HL-60/S4 treated with retinoic acid at 250 ng/mL for 4 days and 3 days (cell line): ENCODE measurements at regions not wholly inside any gene's neighbourhood (a gene's known extent, or its start where the extent isn't known, plus 50 kb on each side); places are given as distances from the start of the nearest gene placed in this dataset.

Experiments used
- in situ Hi-C: fragments of 300-500 bp; cut with MboI; formaldehyde crosslinking; loops from 2 replicates; pipeline ENCODE4 v1.7.0; 2022; ENCODE audit warnings: low sequenced_read_pairs

- in situ Hi-C loops, result no loop called here
These were observed 358.1 kb upstream of the SYT4 start for GRCh38 chr18:43635397-43635796.

DNA sequence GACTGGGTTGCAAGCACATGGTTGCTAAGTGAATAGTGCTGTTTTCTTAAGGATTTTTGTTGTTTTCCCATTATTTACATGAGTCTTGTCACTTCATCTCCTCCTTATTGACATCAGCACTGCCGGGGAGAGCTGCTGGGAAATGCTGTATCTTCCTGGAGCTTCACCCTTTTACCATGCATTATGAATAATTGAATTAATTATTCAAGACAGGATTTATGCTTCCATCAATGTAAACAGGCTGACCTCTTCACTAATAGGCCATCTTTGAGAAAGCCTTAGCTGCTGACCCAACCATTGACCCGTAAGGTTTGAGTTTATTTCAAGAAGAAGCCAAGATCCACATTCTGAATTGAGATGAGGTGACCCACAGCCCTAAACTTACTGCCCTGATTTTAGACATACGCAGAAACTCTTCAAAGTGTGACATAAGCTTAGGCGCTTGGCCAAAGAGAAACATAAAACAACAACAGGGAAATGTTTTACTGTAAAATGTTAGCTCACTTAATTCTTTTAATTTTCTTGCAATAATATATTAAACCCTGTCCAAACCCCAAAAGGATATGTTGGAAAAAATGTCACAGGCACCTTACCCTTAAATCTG lies 365.5 kb upstream of the SYT4 start:
- in situ Hi-C loops, result no loop called here

- in situ Hi-C loops, result no loop called here
These were observed 370.7 kb upstream of the SYT4 start for GRCh38 chr18:43648002-43648401.

- in situ Hi-C loops, result no loop called here
These were observed 372.5 kb upstream of the SYT4 start for GRCh38 chr18:43649649-43650357.

- in situ Hi-C loops, result no loop called here
These were observed 373.1 kb upstream of the SYT4 start for GRCh38 chr18:43650426-43650825.

DNA sequence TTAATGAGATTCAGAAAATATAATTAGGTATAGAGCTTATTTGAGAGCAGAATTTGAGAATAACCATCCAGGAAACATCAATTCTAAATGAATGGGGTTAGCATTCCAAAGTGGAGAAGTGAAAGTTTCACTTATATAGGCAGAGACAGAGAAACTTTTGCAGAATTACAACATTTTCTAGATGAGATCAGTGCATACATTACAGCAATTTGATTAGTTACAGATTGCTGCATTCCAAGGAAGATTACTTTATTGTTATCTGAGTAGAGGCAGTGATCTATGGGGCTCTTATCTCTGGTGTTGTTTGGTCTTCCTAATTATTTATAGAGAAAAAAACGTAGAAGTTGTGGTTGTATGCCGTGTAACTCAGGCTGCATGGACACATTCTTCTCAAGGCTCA lies 373.8 kb upstream of the SYT4 start:
- in situ Hi-C loops, result no loop called here

DNA sequence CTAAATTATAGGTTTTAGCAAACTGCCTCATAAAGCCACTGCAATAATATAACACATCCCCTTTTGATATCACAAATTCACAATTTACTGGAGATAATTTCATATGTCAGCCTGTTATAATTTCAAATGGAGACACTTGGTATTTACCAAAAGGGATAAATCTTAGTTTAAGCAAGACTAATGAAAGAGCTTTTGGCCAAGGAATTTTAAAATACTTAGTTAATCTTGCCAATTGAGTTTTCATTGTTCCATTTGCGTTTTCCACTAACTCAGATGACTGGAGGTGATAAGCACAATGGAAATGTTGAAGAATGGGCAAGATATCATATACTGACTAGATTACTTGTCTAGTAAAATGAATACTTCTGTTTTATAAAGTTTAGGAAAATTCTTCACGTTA lies 379.3 kb upstream of the SYT4 start:
- in situ Hi-C loops, result no loop called here

DNA sequence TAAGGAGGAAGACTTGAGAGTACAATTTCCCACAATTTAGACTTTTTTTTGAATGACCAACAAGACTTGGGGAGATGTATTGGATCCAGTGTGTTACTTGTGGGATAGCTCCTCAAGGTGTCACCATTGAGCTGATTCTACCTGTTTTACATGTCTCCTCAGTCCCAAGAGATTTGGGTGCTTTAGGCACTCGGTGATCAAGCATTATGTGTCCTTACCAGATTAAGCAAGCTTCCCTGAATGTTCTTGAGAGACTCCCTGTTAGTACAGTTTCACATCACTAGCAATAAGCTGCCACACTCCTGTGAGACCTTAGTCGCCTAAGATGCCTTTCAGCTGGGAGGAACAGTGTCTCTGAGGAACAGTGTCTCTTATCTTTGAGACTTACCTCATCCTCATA lies 384.3 kb upstream of the SYT4 start:
- in situ Hi-C loops, result no loop called here

DNA sequence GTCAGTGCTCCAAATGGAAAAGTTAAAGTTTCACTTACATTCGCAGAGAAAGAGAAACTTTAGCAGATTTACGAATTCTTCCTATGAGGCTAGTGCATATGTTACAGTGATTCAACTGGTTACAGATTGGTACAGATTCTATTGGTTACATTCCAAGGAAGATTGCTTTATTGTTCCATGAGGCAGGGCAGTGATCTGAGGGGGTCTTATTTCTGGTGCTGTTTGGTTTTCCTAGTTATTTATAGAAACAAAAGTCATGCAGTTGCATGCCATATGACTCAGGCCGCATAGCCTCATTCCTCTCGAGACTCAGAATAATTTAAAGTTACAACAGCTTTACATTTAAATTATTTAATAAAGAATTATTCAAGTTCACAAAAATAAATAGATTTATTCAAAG lies 385.4 kb upstream of the SYT4 start:
- in situ Hi-C loops, result no loop called here

GRCh38 chr18:43663159-43663558 lies 385.9 kb upstream of the SYT4 start:
- in situ Hi-C loops, result no loop called here

- in situ Hi-C loops, result no loop called here
These were observed 387.3 kb upstream of the SYT4 start for GRCh38 chr18:43664487-43665008.

DNA sequence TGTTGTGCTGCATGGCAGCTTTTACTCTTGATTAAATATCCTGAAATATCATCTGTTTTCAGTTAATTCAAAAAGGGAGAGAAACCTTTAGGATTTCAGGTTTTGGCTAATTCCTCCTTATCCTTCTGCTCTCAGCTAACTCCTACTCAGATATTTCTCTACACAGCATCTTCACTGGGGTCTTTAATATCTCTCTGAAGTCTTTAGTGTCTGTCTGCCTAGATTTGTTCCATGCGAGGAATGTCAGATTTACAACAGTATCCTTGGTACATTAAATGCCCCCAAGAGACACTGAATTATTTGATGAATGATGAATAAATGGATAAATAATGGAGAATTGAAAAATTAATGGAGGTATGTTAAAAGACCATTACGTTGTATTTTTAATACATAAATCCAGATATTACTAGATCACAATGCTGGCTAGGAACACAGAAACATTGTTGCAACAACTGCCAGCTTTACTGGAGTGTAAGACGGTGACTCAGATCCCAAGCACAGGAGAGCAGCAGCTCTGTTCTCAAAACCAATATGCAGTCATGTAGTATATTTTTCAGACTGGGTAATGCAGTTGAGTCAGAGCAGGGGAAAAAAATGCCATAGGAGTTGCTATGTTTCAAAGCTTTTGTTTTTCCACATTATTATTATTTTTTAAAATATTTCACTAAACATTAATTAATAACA lies 388.0 kb upstream of the SYT4 start:
- in situ Hi-C loops, result no loop called here

DNA sequence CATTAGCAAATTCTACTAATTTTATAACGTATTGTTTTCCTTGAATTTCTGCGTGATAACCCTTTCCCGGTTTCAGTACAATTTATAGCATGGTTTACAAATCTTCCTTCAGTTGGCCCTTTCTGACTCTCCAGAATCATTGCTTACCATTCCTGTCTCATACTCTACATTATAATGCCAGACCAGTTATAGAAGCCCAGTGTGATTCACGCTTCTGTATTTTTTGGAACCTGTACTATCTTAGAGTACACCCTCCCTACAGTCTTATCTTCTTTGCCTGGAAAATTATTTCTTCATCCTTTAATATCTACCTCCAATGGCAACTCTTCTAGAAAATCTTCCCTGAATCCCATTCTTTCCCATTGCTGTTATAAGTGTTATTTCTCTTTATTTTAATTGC lies 391.6 kb upstream of the SYT4 start:
- in situ Hi-C loops, result no loop called here

DNA sequence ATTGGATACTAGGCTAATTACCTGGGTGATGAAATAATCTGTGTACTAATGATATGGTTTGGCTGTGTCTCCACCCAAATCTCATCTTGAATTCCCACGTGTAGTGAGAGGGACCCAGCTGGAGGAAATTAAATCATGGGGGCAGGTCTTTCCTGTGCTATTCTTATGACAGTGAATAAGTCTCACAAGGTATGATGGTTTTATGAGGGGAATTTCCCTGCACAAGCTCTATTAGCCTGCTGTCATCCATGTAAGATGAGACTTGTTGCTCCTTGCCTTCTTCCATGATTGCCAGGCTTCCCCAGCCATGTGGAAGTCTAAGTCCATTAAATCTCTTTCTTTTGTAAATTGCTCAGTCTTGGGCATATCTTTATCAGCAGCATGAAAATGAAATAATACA lies 394.1 kb upstream of the SYT4 start:
- in situ Hi-C loops, result no loop called here

DNA sequence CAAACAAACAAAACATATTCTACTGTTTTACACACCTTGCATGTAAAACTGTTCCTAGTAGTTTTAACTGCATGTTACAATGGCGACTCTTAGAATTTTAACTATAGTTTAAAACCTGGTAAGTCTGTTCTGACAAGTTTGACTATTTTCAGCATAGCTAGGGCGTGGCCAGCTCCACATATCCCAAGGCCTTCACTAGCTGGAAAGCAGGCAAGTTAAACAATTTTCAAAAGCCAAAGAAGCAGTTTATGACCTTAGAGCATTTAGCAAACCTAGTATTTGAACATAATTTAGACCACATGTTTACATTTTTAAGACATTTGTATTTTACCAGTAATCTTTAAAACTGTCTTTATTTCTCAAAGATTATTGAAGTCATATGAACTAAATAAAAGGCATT lies 402.8 kb upstream of the SYT4 start:
- in situ Hi-C loops, result no loop called here

DNA sequence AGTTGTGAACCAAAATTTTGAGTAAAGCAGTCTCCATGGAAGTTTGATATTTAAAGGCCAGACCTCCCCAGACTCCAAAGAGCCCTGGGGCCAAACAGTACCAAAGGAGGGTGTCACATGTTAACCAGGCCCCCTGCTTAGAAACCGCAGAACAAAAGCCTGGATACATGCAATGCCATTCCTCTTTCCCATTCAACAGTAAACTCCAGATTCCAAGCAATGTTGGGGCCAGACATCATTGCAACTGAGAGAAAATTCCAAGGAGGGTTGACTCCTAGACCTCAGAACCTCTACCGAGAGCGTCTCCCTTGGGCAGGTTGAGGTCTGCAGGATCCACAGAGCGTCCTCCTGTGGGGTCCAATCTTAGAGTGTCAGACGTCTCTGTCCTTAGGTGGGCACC lies 404.4 kb upstream of the SYT4 start:
- in situ Hi-C loops, result no loop called here

GRCh38 chr18:43682196-43682595 lies 404.9 kb upstream of the SYT4 start:
- in situ Hi-C loops, result no loop called here

GRCh38 chr18:43686709-43687108 lies 409.4 kb upstream of the SYT4 start:
- in situ Hi-C loops, result no loop called here

- in situ Hi-C loops, result no loop called here
These were observed 414.9 kb upstream of the SYT4 start for GRCh38 chr18:43692099-43692690.

DNA sequence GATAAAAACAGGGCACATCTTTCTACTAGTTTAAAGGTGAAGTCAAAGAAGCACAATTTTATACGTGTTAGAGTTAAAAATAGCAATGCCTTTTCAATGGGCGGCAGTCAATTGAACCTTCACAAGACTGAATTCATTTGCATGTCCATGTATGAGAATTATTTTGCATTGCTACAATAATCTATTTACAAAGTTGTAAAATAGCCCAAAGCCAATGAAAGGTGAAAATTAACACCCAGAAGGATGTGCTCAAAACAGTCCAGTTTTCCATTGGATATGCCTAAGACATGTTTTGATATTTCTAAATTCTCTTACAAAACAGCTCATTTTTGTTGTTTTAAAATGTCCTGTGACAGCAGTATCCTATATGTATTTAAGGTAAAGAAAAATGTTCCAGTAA lies 425.1 kb upstream of the SYT4 start:
- in situ Hi-C loops, result no loop called here

GRCh38 chr18:43703050-43703449 lies 425.8 kb upstream of the SYT4 start:
- in situ Hi-C loops, result no loop called here

DNA sequence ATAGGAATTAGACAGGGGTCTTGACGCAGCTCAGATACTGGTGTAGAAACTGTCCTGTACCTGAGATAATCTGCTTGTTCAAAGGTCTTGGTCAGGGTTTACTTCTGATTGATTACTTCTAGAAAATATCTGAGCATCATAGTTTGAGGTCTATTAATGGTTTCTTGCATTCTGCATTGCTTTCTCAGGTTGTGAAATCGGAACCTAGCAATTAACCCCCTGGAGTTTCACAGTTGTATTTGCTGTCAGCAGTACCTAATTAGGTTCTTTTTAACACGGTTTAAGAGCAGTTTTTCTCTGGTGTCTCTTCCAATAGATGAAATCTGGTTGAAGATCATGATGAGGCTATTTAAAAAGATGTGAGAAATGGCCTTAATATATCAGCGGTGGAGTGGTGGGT lies 428.6 kb upstream of the SYT4 start:
- in situ Hi-C loops, result no loop called here
